VCaP (cell line): ENCODE measurements at regions not wholly inside any gene's neighbourhood (a gene's known extent, or its start where the extent isn't known, plus 50 kb on each side); places are given as distances from the start of the nearest gene placed in this dataset.

Experiments used
- H3K27ac ChIP-seq: fragments of 450-650 bp; 2 replicates; pipeline ENCODE4 v1.5.1; 2017
- TF ChIP-seq, protein P1 (sequence below): fragments of 450-650 bp; conservative IDR thresholded peaks from 2 replicates; pipeline ENCODE4 v1.5.1; 2017; ENCODE audit warnings: mild to moderate bottlenecking, moderate library complexity

DNA sequence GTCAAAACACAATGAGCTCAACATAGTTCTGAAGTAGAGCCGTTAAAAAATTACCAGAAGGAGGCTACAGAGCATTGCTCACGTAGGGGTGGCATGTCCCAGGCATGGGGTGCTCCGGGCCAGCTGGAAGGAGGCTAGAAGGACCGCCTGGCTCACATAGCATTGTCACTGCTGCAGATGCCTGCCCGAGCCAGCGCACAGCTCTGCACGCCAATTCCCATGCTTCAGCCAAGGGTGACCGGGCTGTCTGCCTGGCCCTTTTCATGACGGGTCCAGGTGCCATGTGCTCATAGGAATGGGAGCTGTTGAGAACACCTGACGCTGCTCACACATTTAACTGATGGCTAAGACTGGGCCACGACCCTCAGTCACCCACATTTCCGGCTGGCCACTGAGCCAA is 228.9 kb upstream of the FOXF1 start:
- TF ChIP-seq, protein P1, sequence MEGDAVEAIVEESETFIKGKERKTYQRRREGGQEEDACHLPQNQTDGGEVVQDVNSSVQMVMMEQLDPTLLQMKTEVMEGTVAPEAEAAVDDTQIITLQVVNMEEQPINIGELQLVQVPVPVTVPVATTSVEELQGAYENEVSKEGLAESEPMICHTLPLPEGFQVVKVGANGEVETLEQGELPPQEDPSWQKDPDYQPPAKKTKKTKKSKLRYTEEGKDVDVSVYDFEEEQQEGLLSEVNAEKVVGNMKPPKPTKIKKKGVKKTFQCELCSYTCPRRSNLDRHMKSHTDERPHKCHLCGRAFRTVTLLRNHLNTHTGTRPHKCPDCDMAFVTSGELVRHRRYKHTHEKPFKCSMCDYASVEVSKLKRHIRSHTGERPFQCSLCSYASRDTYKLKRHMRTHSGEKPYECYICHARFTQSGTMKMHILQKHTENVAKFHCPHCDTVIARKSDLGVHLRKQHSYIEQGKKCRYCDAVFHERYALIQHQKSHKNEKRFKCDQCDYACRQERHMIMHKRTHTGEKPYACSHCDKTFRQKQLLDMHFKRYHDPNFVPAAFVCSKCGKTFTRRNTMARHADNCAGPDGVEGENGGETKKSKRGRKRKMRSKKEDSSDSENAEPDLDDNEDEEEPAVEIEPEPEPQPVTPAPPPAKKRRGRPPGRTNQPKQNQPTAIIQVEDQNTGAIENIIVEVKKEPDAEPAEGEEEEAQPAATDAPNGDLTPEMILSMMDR = no peak

DNA sequence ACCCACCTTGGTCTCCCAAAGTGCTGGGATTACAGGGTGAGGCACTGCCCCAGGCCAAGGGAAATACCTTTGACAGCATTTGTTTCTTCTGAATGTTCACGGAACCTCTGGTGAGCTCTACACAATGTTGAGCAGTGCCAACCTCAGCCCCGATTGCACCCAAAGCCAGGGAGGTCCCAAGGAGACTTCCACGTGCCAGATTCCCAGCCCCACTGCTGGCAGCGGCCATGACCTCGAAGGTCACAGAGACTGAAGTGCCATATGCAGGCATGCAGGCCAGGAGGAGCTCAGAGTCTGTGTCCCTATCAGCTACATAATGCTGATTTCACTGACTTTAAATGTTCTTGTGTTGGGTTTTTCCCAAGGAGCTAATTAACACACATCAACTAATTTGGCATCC is 226.4 kb upstream of the FOXF1 start:
- no peak overlapping the region for H3K27ac ChIP-seq
- TF ChIP-seq, protein P1 = no peak

More for the DNA sequence above, 228.9 kb upstream of the FOXF1 start:
- H3K27ac ChIP-seq = no peak overlapping the region

DNA sequence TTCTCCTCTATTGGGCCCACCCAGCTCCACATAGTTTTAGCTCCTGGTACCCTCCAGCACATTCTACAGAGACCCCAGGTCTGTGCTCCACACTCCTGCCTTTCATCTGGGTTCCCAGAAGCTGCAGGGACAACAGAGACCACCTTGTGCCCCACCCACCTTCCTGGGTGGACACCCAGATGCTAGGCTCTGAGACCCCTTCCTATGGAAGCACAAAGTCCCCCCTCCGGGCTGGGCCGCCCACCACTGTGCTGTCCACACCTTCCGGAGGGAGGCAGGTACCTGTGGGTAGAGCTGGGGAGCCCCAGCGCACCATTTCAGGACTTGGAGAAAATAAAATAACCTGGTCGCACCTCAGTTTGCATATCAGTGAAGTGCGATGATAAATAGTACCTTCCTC is 224.9 kb upstream of the FOXF1 start:
- TF ChIP-seq, protein P1 = no peak
- no peak overlapping the region for H3K27ac ChIP-seq

DNA sequence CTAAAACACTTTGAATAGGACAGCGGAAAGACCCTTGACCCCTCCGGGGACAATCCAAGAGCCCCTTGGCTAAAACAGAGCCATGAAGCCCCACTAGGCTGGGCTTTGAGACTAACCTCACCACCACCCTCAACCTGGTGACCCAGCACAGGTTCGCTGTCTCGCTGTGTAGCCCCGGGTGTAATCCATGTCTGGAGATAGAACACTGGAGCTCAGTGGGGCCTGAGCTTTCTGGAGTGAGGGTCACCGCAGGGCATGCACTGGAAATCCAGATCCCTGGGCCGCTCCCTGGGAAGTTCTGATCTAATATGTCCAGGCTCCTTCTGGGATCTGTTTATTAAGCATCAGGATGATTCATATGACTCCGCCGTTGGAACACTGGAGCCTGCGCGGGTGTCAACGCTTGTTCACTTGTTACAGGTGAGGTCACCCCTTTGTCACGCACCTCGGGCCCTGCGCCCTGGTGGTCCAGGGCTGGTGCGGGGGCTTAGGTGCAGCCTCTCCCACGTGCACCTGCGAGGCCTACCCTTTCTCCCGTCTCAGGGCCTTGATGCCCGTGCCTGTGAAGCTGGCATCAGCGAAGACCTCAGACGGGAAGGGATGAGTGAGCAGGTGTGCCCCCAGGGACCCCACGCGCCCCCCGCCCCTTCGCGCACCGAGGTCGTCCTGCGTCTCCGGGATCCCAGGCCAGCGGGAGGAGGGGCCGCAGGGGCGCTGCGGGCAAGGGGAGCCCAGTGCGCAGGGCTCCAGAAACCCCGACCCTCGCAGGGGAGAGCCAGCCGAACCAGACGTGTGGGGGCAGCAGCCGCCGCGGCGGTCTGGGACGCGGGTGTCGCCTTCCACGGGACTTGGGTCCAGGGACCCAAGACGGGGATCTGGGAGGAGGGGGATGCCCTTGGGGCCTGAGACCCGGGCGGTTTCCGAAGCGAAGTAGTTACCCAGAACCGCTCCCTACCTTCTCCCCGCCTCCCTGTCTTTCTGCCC is 224.1 kb upstream of the FOXF1 start:
- TF ChIP-seq, protein P1 = no peak
- no peak overlapping the region for H3K27ac ChIP-seq

DNA sequence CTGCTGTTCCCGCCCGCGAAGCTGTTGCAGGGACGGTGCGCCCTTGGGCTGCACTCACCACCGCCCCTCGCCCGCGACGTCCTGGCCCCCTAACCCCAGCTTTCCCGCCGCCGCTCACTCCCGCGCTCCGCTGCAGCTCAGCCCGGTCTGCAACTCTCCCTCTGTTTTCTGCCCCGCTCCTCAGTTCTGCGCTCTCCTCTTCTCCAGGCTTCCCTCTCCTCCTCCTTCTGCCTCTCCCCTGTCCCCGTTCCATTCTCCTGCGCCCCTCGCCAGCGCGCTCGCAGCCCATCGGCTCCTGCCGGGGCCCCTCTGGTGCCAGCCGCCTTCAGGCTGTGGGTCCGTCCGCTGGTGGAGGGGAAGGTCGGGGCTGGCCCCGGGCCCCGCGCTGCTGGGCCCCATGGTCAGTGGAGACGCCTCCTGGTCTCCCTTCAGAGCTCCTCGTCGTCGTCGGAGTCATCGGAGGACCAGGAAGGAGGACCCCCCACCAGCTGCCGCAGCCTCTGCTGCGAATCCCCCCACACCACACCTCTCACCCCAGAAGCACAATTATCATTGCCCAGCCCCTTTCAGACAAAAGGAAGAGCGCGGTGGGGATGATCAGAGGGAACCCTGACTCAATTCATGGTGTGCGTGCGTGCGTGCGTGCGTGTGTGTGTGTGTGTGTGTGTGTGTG is 223.2 kb upstream of the FOXF1 start:
- TF ChIP-seq, protein P1 = no peak
- H3K27ac ChIP-seq = no peak overlapping the region

DNA sequence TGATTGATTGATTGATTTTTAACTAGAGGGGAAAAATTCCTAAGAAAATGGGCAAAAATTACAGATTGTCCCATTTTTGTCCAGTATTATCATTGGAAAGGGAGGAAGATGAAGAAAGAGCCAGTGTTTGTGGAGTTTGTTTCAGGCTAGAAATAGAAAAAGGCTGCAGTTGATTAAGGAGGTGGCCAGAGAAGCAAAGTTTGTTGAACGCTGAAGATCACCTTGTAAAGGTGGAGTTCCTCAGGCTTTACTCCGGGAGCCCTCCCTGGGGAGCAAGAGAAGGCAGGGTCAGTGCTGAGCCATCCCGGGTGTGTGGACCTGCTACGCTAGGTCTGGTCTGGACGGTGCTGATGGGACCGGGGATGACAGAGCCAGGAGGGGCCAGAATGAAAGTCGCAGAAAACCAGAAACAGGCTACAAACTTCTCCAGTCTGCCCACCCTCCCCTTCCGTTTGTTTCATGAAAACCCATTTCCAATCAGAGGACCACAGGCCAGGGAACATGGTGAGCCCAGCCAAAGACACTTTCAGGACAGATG is 222.6 kb upstream of the FOXF1 start:
- TF ChIP-seq, protein P1 = no peak
- H3K27ac ChIP-seq = no peak overlapping the region

DNA sequence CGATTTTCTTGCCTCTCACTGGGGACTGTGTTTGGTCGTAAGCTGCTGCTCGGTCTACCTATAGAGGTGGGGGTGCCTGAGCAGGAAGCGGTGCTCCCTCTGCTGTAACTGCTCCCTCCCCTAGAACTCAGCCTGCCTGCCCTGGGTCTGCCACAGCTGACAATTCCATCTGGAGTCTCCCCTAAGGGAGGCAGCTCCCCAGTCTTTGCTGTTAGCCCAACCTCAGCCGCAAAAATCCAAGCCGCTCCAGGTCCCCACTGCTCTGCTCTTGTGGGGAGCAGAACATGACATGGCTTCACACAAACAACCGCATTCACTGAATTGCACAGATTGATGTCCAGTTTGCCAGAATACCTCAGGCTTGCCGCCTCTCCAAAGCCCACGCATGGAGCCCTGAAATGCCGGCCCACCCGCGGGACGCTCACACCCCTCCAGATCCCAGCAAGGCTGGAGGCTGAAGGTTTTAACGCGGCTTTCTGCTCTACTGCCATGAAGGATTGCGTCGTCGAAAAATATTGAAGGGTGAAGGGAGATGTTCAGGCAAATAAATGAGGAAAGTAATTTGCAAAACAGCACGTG is 221.5 kb upstream of the FOXF1 start:
- H3K27ac ChIP-seq = no peak overlapping the region
- TF ChIP-seq, protein P1 = no peak
